Lower leg skin (tissue), 3 donors: ENCODE measurements at regions not wholly inside any gene's neighbourhood (a gene's known extent, or its start where the extent isn't known, plus 50 kb on each side); places are given as distances from the start of the nearest gene placed in this dataset.

ENCODE experiments used
- POLR2A ChIP-seq, 2 donors: fragments of 450-650 bp; IDR thresholded peaks; one replicate each; pipeline ENCODE4 v1.6.1; 2016 to 2017; ENCODE audit warnings: antibody characterized with exemption in 2 of 2, mild to moderate bottlenecking in 1 of 2, moderate library complexity in 1 of 2
- TF ChIP-seq, protein P1 (sequence below), 3 donors: fragments of 450-650 bp; IDR thresholded peaks; one replicate each; pipeline ENCODE4 v1.5.1; 2016; ENCODE audit warnings: antibody characterized with exemption in 3 of 3, mild to moderate bottlenecking in 3 of 3, moderate library complexity in 2 of 3

DNA sequence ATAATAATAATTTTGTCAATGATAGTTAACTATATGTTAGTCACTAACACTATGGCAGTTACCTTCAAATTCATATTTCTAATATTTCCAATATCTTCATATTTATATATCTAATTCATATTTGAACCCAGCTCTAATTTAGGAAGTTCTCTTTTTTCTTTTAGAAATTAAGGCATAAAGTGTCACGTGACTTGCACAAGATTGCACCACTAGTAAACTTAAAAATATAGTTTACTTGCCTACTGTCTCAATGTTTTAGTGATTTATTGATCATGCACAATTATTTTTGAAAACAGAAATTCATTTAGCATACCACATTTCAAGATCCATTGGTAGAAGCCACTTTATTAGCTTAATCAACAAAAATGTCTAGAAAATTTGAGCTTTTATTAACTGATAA lies 508.7 kb upstream of the ZNF337 start:
- no peak for TF ChIP-seq POLR2A (IDR thresholded peaks at IDR 0.05)
- TF ChIP-seq, protein P1, sequence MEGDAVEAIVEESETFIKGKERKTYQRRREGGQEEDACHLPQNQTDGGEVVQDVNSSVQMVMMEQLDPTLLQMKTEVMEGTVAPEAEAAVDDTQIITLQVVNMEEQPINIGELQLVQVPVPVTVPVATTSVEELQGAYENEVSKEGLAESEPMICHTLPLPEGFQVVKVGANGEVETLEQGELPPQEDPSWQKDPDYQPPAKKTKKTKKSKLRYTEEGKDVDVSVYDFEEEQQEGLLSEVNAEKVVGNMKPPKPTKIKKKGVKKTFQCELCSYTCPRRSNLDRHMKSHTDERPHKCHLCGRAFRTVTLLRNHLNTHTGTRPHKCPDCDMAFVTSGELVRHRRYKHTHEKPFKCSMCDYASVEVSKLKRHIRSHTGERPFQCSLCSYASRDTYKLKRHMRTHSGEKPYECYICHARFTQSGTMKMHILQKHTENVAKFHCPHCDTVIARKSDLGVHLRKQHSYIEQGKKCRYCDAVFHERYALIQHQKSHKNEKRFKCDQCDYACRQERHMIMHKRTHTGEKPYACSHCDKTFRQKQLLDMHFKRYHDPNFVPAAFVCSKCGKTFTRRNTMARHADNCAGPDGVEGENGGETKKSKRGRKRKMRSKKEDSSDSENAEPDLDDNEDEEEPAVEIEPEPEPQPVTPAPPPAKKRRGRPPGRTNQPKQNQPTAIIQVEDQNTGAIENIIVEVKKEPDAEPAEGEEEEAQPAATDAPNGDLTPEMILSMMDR (IDR thresholded peaks at IDR 0.05) = no peak
